ENCODE measurements at regions not wholly inside any gene's neighbourhood (a gene's known extent, or its start where the extent isn't known, plus 50 kb on each side); places are given as distances from the start of the nearest gene placed in this dataset.
A peak's percentile ranks its signal among the peaks of the same experiment; 100 is the strongest.

DNA sequence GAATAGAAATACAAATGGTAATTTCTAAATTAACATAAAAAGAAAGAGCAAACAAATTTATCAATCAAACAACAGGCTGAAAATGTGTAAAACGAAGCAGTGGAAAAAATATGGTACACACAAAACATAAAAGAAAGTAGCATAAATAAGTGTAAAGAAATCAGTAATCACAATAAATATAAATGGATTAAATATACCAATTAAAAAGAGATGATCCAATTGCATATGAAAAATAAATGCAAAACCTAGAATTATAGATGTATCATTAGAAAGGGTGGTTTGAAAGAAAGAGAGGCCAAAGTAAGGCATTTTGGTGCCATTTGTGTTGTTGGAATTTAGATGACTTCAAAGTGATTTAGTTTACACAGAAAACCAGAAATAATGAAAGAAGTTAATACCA lies 202.2 kb downstream of the PTBP2 start:
- H3K79me1 ChIP-seq (ENCODE audit: low read length), result no peaks in the 10 kb centered on the region
- no peak overlapping the region for H3K18ac ChIP-seq (ENCODE audit: low read length)
- no peak overlapping the region for H3K4me3 ChIP-seq (ENCODE audit: low read length)
- H3K27ac ChIP-seq (ENCODE audit: low read depth, low read length), result no peak overlapping the region
- H4K5ac ChIP-seq (ENCODE audit: low read length), result no peak overlapping the region
- H3K23ac ChIP-seq (ENCODE audit: low read length), result no peak overlapping the region
- no peak overlapping the region for H3K9ac ChIP-seq (ENCODE audit: low read length)
- H3K4ac ChIP-seq (ENCODE audit: low read depth, low read length), result no peak overlapping the region
- no peaks in the 10 kb centered on the region for H3K27me3 ChIP-seq (ENCODE audit: insufficient read depth, low read length, poor library complexity)
- H3K79me2 ChIP-seq (ENCODE audit: control insufficient read depth, insufficient read depth, low read length), result no peaks in the 10 kb centered on the region
- no peak overlapping the region for H2BK15ac ChIP-seq (replicated peaks; ENCODE audit: low read depth)
- WGBS (ENCODE audit: extremely low coverage, insufficient coverage, low lambda C conversion rate), result no CpG with 5 or more reads among the region's 1 CpG
- H3K56ac ChIP-seq (ENCODE audit: low read length), result no peak overlapping the region
- DNase-seq, result no peak
- H2BK120ac ChIP-seq (ENCODE audit: low read depth, low read length), result no peak overlapping the region
- H3K4me2 ChIP-seq (ENCODE audit: low read length), result no peak overlapping the region
- H2BK5ac ChIP-seq (ENCODE audit: low read length), result no peak overlapping the region
- no peaks in the 10 kb centered on the region for H3K36me3 ChIP-seq (ENCODE audit: control insufficient read depth, insufficient read depth, low read length)
- no peak overlapping the region for H2AK5ac ChIP-seq (ENCODE audit: low read length)
- no peak overlapping the region for H4K8ac ChIP-seq (ENCODE audit: low read depth, low read length)
- no peaks in the 10 kb centered on the region for H3K4me1 ChIP-seq (ENCODE audit: control insufficient read depth, low read depth, low read length)

DNA sequence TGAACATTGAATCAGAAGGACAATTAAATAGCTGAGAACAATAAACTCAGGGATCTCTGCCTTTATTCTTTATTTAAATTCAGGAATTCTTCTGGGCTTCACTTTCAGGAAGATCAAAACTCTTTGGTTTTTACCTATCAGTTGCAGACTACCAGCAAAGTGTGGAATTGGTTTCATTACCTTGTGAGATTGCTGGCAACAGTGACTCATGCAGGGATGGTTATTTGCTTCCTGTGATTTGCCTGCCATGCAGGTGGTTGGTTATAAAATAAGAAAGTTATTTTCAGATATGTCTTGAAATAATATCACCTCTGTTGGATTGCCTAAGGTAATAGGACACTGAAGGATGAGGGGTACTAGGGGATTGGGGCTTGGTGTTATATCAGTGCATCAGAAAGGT lies 204.6 kb downstream of the PTBP2 start:
- H3K4me2 ChIP-seq (ENCODE audit: low read length), result no peak overlapping the region
- no peaks in the 10 kb centered on the region for H3K79me2 ChIP-seq (ENCODE audit: control insufficient read depth, insufficient read depth, low read length)
- no peak overlapping the region for H3K9ac ChIP-seq (ENCODE audit: low read length)
- no peaks in the 10 kb centered on the region for H3K4me1 ChIP-seq (ENCODE audit: control insufficient read depth, low read depth, low read length)
- no peak for DNase-seq
- no peaks in the 10 kb centered on the region for H3K27me3 ChIP-seq (ENCODE audit: insufficient read depth, low read length, poor library complexity)
- H4K5ac ChIP-seq (ENCODE audit: low read length), result no peak overlapping the region
- H3K4me3 ChIP-seq (ENCODE audit: low read length), result no peak overlapping the region
- no peak overlapping the region for H2BK120ac ChIP-seq (ENCODE audit: low read depth, low read length)
- no peak overlapping the region for H2BK15ac ChIP-seq (replicated peaks; ENCODE audit: low read depth)
- no peaks in the 10 kb centered on the region for H3K36me3 ChIP-seq (ENCODE audit: control insufficient read depth, insufficient read depth, low read length)
- no peak overlapping the region for H4K8ac ChIP-seq (ENCODE audit: low read depth, low read length)
- no peak overlapping the region for H3K4ac ChIP-seq (ENCODE audit: low read depth, low read length)
- no peak overlapping the region for H3K18ac ChIP-seq (ENCODE audit: low read length)
- no peak overlapping the region for H2BK5ac ChIP-seq (ENCODE audit: low read length)
- H3K79me1 ChIP-seq (ENCODE audit: low read length), result no peaks in the 10 kb centered on the region
- H2AK5ac ChIP-seq (ENCODE audit: low read length), result no peak overlapping the region
- H3K56ac ChIP-seq (ENCODE audit: low read length), result no peak overlapping the region
- no peak overlapping the region for H3K23ac ChIP-seq (ENCODE audit: low read length)
- no peak overlapping the region for H3K27ac ChIP-seq (ENCODE audit: low read depth, low read length)

DNA sequence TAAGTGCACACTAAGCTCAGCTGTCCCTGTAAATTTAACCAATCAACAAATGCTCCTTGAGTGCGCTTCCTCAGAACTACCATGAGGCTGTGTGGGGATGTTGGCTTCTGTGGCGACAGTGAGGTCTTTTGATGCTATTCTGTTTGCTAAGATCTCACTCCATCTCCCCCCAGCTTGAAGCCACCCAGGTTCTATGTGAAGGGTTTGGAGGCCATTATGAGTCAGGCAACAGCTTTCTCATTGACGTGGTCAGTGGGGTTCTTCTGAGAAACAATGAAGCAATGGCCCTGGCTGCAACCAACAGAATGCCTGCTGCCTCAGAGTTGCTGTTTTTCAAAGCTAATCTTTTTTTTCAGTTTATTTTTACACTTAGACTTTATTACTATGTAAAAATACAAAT lies 205.5 kb downstream of the PTBP2 start:
- DNase-seq, result peak; percentile 16
- H3K18ac ChIP-seq (ENCODE audit: low read length), result no peak overlapping the region
- H4K8ac ChIP-seq (ENCODE audit: low read depth, low read length), result no peak overlapping the region
- H3K9ac ChIP-seq (ENCODE audit: low read length), result no peak overlapping the region
- no peak overlapping the region for H3K56ac ChIP-seq (ENCODE audit: low read length)
- no peak overlapping the region for H3K27ac ChIP-seq (ENCODE audit: low read depth, low read length)
- no peak overlapping the region for H3K4me2 ChIP-seq (ENCODE audit: low read length)
- no peak overlapping the region for H3K4me3 ChIP-seq (ENCODE audit: low read length)
- no peak overlapping the region for H2BK120ac ChIP-seq (ENCODE audit: low read depth, low read length)
- no peak overlapping the region for H4K5ac ChIP-seq (ENCODE audit: low read length)
- no peak overlapping the region for H2AK5ac ChIP-seq (ENCODE audit: low read length)
- H3K23ac ChIP-seq (ENCODE audit: low read length), result no peak overlapping the region
- no peak overlapping the region for H3K4ac ChIP-seq (ENCODE audit: low read depth, low read length)
- no peaks in the 10 kb centered on the region for H3K27me3 ChIP-seq (ENCODE audit: insufficient read depth, low read length, poor library complexity)
- no peaks in the 10 kb centered on the region for H3K36me3 ChIP-seq (ENCODE audit: control insufficient read depth, insufficient read depth, low read length)
- WGBS (ENCODE audit: extremely low coverage, insufficient coverage, low lambda C conversion rate), result no CpG with 5 or more reads among the region's 3 CpGs
- H3K79me2 ChIP-seq (ENCODE audit: control insufficient read depth, insufficient read depth, low read length), result no peaks in the 10 kb centered on the region
- no peak overlapping the region for H2BK15ac ChIP-seq (replicated peaks; ENCODE audit: low read depth)
- H3K4me1 ChIP-seq (ENCODE audit: control insufficient read depth, low read depth, low read length), result no peaks in the 10 kb centered on the region
- no peaks in the 10 kb centered on the region for H3K79me1 ChIP-seq (ENCODE audit: low read length)
- no peak overlapping the region for H2BK5ac ChIP-seq (ENCODE audit: low read length)

DNA sequence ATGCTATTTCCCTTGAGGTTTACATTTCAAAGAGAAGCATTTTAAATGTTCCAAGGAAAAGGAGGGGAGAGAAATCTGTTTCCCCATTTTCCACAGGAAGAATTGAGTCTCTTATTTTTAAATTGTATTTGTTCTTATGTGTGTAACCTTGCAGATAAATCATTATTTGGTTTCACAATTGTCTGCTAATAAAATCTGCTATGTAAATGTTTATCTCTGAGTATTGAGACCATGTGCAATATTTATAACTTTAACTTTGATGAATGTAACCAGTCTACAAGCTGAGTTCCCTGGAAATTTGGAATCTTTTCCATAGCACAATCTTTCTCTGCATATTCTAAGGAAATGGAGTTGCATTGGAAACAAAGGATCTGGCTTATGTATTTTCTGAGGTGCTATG lies 209.6 kb downstream of the PTBP2 start:
- no peaks in the 10 kb centered on the region for H3K27me3 ChIP-seq (ENCODE audit: insufficient read depth, low read length, poor library complexity)
- no peaks in the 10 kb centered on the region for H3K79me2 ChIP-seq (ENCODE audit: control insufficient read depth, insufficient read depth, low read length)
- no peak overlapping the region for H3K23ac ChIP-seq (ENCODE audit: low read length)
- no peak overlapping the region for H3K27ac ChIP-seq (ENCODE audit: low read depth, low read length)
- no peak overlapping the region for H2BK5ac ChIP-seq (ENCODE audit: low read length)
- H3K9ac ChIP-seq (ENCODE audit: low read length), result no peak overlapping the region
- H2BK15ac ChIP-seq (replicated peaks; ENCODE audit: low read depth), result no peak overlapping the region
- H3K4me1 ChIP-seq (ENCODE audit: control insufficient read depth, low read depth, low read length), result no peaks in the 10 kb centered on the region
- no peak overlapping the region for H3K56ac ChIP-seq (ENCODE audit: low read length)
- no peaks in the 10 kb centered on the region for H3K79me1 ChIP-seq (ENCODE audit: low read length)
- H3K18ac ChIP-seq (ENCODE audit: low read length), result no peak overlapping the region
- no peak overlapping the region for H3K4me3 ChIP-seq (ENCODE audit: low read length)
- DNase-seq, result no peak
- H3K36me3 ChIP-seq (ENCODE audit: control insufficient read depth, insufficient read depth, low read length), result no peaks in the 10 kb centered on the region
- H2BK120ac ChIP-seq (ENCODE audit: low read depth, low read length), result no peak overlapping the region
- no peak overlapping the region for H4K5ac ChIP-seq (ENCODE audit: low read length)
- H3K4me2 ChIP-seq (ENCODE audit: low read length), result no peak overlapping the region
- no peak overlapping the region for H3K4ac ChIP-seq (ENCODE audit: low read depth, low read length)
- H2AK5ac ChIP-seq (ENCODE audit: low read length), result no peak overlapping the region
- H4K8ac ChIP-seq (ENCODE audit: low read depth, low read length), result no peak overlapping the region

DNA sequence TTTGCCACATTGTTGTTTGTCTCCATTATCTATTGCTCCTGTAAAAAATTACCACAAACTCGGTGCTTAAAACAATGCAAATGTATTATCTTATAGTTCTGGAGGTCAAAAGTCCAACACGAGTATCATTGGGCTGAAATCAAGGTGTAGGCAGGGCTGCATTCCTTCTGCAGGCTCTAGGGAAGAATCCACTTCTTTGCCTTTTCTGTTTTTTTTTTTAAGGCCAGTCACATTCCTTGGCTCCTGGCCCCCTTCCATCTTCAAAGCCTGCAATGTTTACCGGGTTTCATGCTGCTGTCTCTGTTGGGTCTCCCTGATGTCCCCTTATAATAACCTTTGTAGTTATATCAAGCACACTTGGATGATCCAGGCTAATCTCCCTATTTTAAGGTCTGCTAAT lies 212.7 kb downstream of the PTBP2 start:
- H3K4me3 ChIP-seq (ENCODE audit: low read length), result no peak overlapping the region
- WGBS (ENCODE audit: extremely low coverage, insufficient coverage, low lambda C conversion rate), result no CpG with 5 or more reads among the region's 3 CpGs

DNA sequence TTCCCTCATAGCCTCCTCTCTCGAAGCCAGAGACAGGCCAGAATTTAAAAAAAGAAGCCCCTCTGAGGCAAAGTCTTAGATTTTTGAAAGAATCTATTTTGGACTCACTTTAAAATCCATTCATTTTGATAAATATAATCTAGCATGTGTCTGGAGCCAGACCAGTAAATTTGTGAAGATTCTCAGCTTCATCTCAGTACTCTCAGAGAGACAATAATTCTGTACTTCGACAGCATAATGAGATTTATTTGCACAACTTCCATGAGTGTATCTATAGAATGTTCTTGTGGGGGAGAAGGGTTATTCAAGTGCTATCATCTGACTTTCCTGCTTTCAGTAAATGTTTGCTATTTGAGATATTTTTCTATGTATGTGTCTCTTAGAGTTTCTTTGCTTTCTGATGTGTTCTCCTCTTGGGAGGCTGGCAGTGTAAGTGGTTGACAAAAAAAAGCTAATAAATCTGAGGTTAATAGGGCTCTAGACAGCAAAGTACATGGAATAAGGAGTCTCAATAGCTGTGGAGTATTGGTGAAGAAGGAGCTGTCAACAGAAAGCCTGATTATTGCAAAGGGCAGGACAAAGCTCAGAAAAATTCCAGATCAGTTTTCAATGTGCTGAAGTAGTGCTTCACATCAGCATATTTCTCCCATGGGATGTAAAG lies 223.0 kb downstream of the PTBP2 start:
- Histone ChIP-seq H4K8ac (ENCODE audit: low read depth, low read length) (no peak overlapping the region), H3K56ac (ENCODE audit: low read length) (no peak overlapping the region), H3K27me3 (ENCODE audit: insufficient read depth, low read length, poor library complexity) (no peaks in the 10 kb centered on the region), H3K23ac (ENCODE audit: low read length) (no peak overlapping the region), H4K5ac (ENCODE audit: low read length) (no peak overlapping the region), H3K4me1 (ENCODE audit: control insufficient read depth, low read depth, low read length) (no peaks in the 10 kb centered on the region), H2AK5ac (ENCODE audit: low read length) (no peak overlapping the region), H3K9ac (ENCODE audit: low read length) (no peak overlapping the region), H3K4ac (ENCODE audit: low read depth, low read length) (no peak overlapping the region), H3K4me3 (ENCODE audit: low read length) (no peak overlapping the region), H2BK120ac (ENCODE audit: low read depth, low read length) (no peak overlapping the region), H3K18ac (ENCODE audit: low read length) (no peak overlapping the region), H2BK5ac (ENCODE audit: low read length) (no peak overlapping the region), H3K79me2 (ENCODE audit: control insufficient read depth, insufficient read depth, low read length) (no peaks in the 10 kb centered on the region), H3K79me1 (ENCODE audit: low read length) (no peaks in the 10 kb centered on the region), H2BK15ac (replicated peaks; ENCODE audit: low read depth) (no peak overlapping the region), H3K4me2 (ENCODE audit: low read length) (no peak overlapping the region), H3K27ac (ENCODE audit: low read depth, low read length) (no peak overlapping the region), H3K36me3 (ENCODE audit: control insufficient read depth, insufficient read depth, low read length) (no peaks in the 10 kb centered on the region)
- no peak for DNase-seq
- WGBS (ENCODE audit: extremely low coverage, insufficient coverage, low lambda C conversion rate), result no CpG with 5 or more reads among the region's 2 CpGs

More for the DNA sequence above, 212.7 kb downstream of the PTBP2 start:
- no peak overlapping the region for H2AK5ac ChIP-seq (ENCODE audit: low read length)
- H2BK5ac ChIP-seq (ENCODE audit: low read length), result no peak overlapping the region
- no peak overlapping the region for H3K23ac ChIP-seq (ENCODE audit: low read length)
- no peak overlapping the region for H3K27ac ChIP-seq (ENCODE audit: low read depth, low read length)
- H3K4me2 ChIP-seq (ENCODE audit: low read length), result no peak overlapping the region
- no peaks in the 10 kb centered on the region for H3K79me1 ChIP-seq (ENCODE audit: low read length)
- DNase-seq, result peak; percentile 31
- H2BK120ac ChIP-seq (ENCODE audit: low read depth, low read length), result no peak overlapping the region
- H3K36me3 ChIP-seq (ENCODE audit: control insufficient read depth, insufficient read depth, low read length), result no peaks in the 10 kb centered on the region
- H4K8ac ChIP-seq (ENCODE audit: low read depth, low read length), result no peak overlapping the region
- H3K18ac ChIP-seq (ENCODE audit: low read length), result no peak overlapping the region
- no peaks in the 10 kb centered on the region for H3K4me1 ChIP-seq (ENCODE audit: control insufficient read depth, low read depth, low read length)
- no peaks in the 10 kb centered on the region for H3K27me3 ChIP-seq (ENCODE audit: insufficient read depth, low read length, poor library complexity)
- H4K5ac ChIP-seq (ENCODE audit: low read length), result no peak overlapping the region
- H3K56ac ChIP-seq (ENCODE audit: low read length), result no peak overlapping the region
- no peaks in the 10 kb centered on the region for H3K79me2 ChIP-seq (ENCODE audit: control insufficient read depth, insufficient read depth, low read length)
- no peak overlapping the region for H3K4ac ChIP-seq (ENCODE audit: low read depth, low read length)
- no peak overlapping the region for H3K9ac ChIP-seq (ENCODE audit: low read length)
- H2BK15ac ChIP-seq (replicated peaks; ENCODE audit: low read depth), result no peak overlapping the region
